ENCODE measurements at regions not wholly inside any gene's neighbourhood (a gene's known extent, or its start where the extent isn't known, plus 50 kb on each side); places are given as distances from the start of the nearest gene placed in this dataset.

GRCh38 chr5:117494188-117494587 lies 919.6 kb upstream of the SEMA6A start:
- Histone ChIP-seq H3K27me3 (ENCODE audit: low read depth, low read length) (no peaks in the 10 kb centered on the region), H2AFZ (ENCODE audit: low read depth, low read length) (no peak overlapping the region), H3K4me2 (ENCODE audit: low read length) (no peak overlapping the region), H3K79me2 (ENCODE audit: low read length) (no peaks in the 10 kb centered on the region), H3K4me1 (ENCODE audit: low read length) (no peaks in the 10 kb centered on the region), H3K4me3 (ENCODE audit: low read length) (no peak overlapping the region), H3K36me3 (replicated peaks; ENCODE audit: low read depth, low read length) (no peaks in the 10 kb centered on the region), H3K27ac (ENCODE audit: low read length) (no peak overlapping the region), H4K20me1 (ENCODE audit: insufficient read depth, low read length) (no peaks in the 10 kb centered on the region), H3K9me3 (ENCODE audit: insufficient read depth, low read length) (no peaks in the 10 kb centered on the region), H3K9ac (ENCODE audit: low read length) (no peak overlapping the region)
- TF ChIP-seq EZH2phosphoT487 (IDR thresholded peaks at IDR 0.05; ENCODE audit: low read depth) (no peak), CTCF (IDR thresholded peaks at IDR 0.05; ENCODE audit: low read depth, low read length) (no peak)

GRCh38 chr5:117488976-117489500 lies 914.4 kb upstream of the SEMA6A start:
- no peak overlapping the region for H2AFZ ChIP-seq (ENCODE audit: low read depth, low read length)
- no peak overlapping the region for H3K9ac ChIP-seq (ENCODE audit: low read length)
- no peaks in the 10 kb centered on the region for H3K4me1 ChIP-seq (ENCODE audit: low read length)
- no peak overlapping the region for H3K27ac ChIP-seq (ENCODE audit: low read length)
- H3K4me2 ChIP-seq (ENCODE audit: low read length) = no peak overlapping the region
- H3K79me2 ChIP-seq (ENCODE audit: low read length) = no peaks in the 10 kb centered on the region
- H4K20me1 ChIP-seq (ENCODE audit: insufficient read depth, low read length) = no peaks in the 10 kb centered on the region
- no peaks in the 10 kb centered on the region for H3K9me3 ChIP-seq (ENCODE audit: insufficient read depth, low read length)
- TF ChIP-seq CTCF (IDR thresholded peaks at IDR 0.05; ENCODE audit: low read depth, low read length) (no peak), EZH2phosphoT487 (IDR thresholded peaks at IDR 0.05; ENCODE audit: low read depth) (no peak)
- H3K36me3 ChIP-seq (replicated peaks; ENCODE audit: low read depth, low read length) = no peaks in the 10 kb centered on the region
- H3K4me3 ChIP-seq (ENCODE audit: low read length) = no peak overlapping the region
- no peaks in the 10 kb centered on the region for H3K27me3 ChIP-seq (ENCODE audit: low read depth, low read length)

- no peak overlapping the region for H3K9ac ChIP-seq (ENCODE audit: low read length)
- no peaks in the 10 kb centered on the region for H3K36me3 ChIP-seq (replicated peaks; ENCODE audit: low read depth, low read length)
- no peaks in the 10 kb centered on the region for H3K27me3 ChIP-seq (ENCODE audit: low read depth, low read length)
- no peaks in the 10 kb centered on the region for H3K4me1 ChIP-seq (ENCODE audit: low read length)
- H3K79me2 ChIP-seq (ENCODE audit: low read length) = no peaks in the 10 kb centered on the region
- no peaks in the 10 kb centered on the region for H4K20me1 ChIP-seq (ENCODE audit: insufficient read depth, low read length)
- H3K9me3 ChIP-seq (ENCODE audit: insufficient read depth, low read length) = no peaks in the 10 kb centered on the region
- no peak overlapping the region for H2AFZ ChIP-seq (ENCODE audit: low read depth, low read length)
- no peak overlapping the region for H3K4me2 ChIP-seq (ENCODE audit: low read length)
- no peak for TF ChIP-seq CTCF (IDR thresholded peaks at IDR 0.05; ENCODE audit: low read depth, low read length)
- no peak for TF ChIP-seq EZH2phosphoT487 (IDR thresholded peaks at IDR 0.05; ENCODE audit: low read depth)
- no peak overlapping the region for H3K4me3 ChIP-seq (ENCODE audit: low read length)
- no peak overlapping the region for H3K27ac ChIP-seq (ENCODE audit: low read length)
Measured at GRCh38 chr5:117487556-117487955, 912.9 kb upstream of the SEMA6A start.

- H3K4me1 ChIP-seq (ENCODE audit: low read length) = no peaks in the 10 kb centered on the region
- H3K27me3 ChIP-seq (ENCODE audit: low read depth, low read length) = no peaks in the 10 kb centered on the region
- H3K9ac ChIP-seq (ENCODE audit: low read length) = no peak overlapping the region
- TF ChIP-seq EZH2phosphoT487 (IDR thresholded peaks at IDR 0.05; ENCODE audit: low read depth) = no peak
- no peak for TF ChIP-seq CTCF (IDR thresholded peaks at IDR 0.05; ENCODE audit: low read depth, low read length)
- H3K9me3 ChIP-seq (ENCODE audit: insufficient read depth, low read length) = no peaks in the 10 kb centered on the region
- no peak overlapping the region for H3K27ac ChIP-seq (ENCODE audit: low read length)
- H3K4me2 ChIP-seq (ENCODE audit: low read length) = no peak overlapping the region
- H3K4me3 ChIP-seq (ENCODE audit: low read length) = no peak overlapping the region
- no peaks in the 10 kb centered on the region for H4K20me1 ChIP-seq (ENCODE audit: insufficient read depth, low read length)
- no peak overlapping the region for H2AFZ ChIP-seq (ENCODE audit: low read depth, low read length)
- H3K36me3 ChIP-seq (replicated peaks; ENCODE audit: low read depth, low read length) = no peaks in the 10 kb centered on the region
- H3K79me2 ChIP-seq (ENCODE audit: low read length) = no peaks in the 10 kb centered on the region
Measured at GRCh38 chr5:117486879-117487391, 912.3 kb upstream of the SEMA6A start.

All from OCI-LY3 (cell line).